Keratinocyte (primary cell): ENCODE measurements at regions not wholly inside any gene's neighbourhood (a gene's known extent, or its start where the extent isn't known, plus 50 kb on each side); places are given as distances from the start of the nearest gene placed in this dataset.
"Not testable (repeated sequence)": the region's sequence is repeated elsewhere in the genome, so short reads cannot be mapped to it uniquely, and the experiment has no call there.

Experiments used
- DNase-seq: peaks from one replicate; pipeline ENCODE4 v3.0.0-alpha.2; 2011; ENCODE audit warnings: low read depth, missing footprints, low spot score
- FAIRE-seq: peaks from 2 replicates; lab custom pipeline; 2011; peaks lifted over from hg19 to GRCh38; lab: Jason Lieb, UNC
- H2AFZ ChIP-seq: 2 replicates; pipeline ENCODE4 v1.6.0; 2012; ENCODE audit warnings: low read length, control low read depth, inconsistent platforms; ENCODE audit not compliant: control insufficient read depth
- H3K27ac ChIP-seq: 2 replicates; pipeline ENCODE4 v1.5.1; 2011; ENCODE audit warnings: low read length; ENCODE audit not compliant: control insufficient read depth, insufficient read depth
- H3K27me3 ChIP-seq: 3 replicates; pipeline ENCODE4 v1.6.0; 2011; ENCODE audit warnings: low read length; ENCODE audit not compliant: control insufficient read depth, insufficient read depth; ENCODE audit errors: extremely low read depth
- H3K36me3 ChIP-seq, 2 experiments: 2 replicates in 1 of 2; 3 replicates in 1 of 2; pipeline ENCODE4 v1.5.1; 2011; ENCODE audit warnings: low read length in 2 of 2, mild to moderate bottlenecking in 1 of 2; ENCODE audit not compliant: control insufficient read depth in 2 of 2, insufficient read depth in 2 of 2; ENCODE audit errors: extremely low read depth in 1 of 2
- H3K4me1 ChIP-seq: 3 replicates; pipeline ENCODE4 v1.5.1; 2011; ENCODE audit warnings: low read length; ENCODE audit not compliant: control insufficient read depth, insufficient read depth; ENCODE audit errors: extremely low read depth
- H3K4me2 ChIP-seq: 3 replicates; pipeline ENCODE4 v1.6.0; 2011; ENCODE audit warnings: low read depth, low read length; ENCODE audit not compliant: control insufficient read depth, insufficient read depth; ENCODE audit errors: extremely low read depth
- H3K4me3 ChIP-seq, 3 experiments: fragments of 200-600 bp in 1 of 3; sonication (generic) in 1 of 3; 2 replicates in 2 of 3; 3 replicates in 1 of 3; pipeline ENCODE4 v1.5.1; 2011 to 2016; ENCODE audit warnings: low read length in 3 of 3, mild to moderate bottlenecking in 3 of 3, control low read depth in 2 of 3, inconsistent platforms in 1 of 3, low read depth in 1 of 3, mixed read lengths in 1 of 3, mixed run types in 1 of 3, moderate library complexity in 1 of 3; ENCODE audit not compliant: control insufficient read depth in 2 of 3, insufficient read depth in 2 of 3; ENCODE audit errors: extremely low read depth in 1 of 3
- H3K79me2 ChIP-seq: 2 replicates; pipeline ENCODE4 v1.6.0; 2012; ENCODE audit warnings: low read length; ENCODE audit not compliant: control insufficient read depth, insufficient read depth
- H3K9ac ChIP-seq: 3 replicates; pipeline ENCODE4 v1.6.0; 2011; ENCODE audit warnings: low read length; ENCODE audit not compliant: control insufficient read depth, insufficient read depth; ENCODE audit errors: extremely low read depth
- H3K9me1 ChIP-seq: 3 replicates; pipeline ENCODE4 v1.6.0; 2011; ENCODE audit warnings: low read length; ENCODE audit not compliant: control insufficient read depth, insufficient read depth; ENCODE audit errors: extremely low read depth
- H3K9me3 ChIP-seq: 2 replicates; pipeline ENCODE4 v1.5.1; 2012; ENCODE audit warnings: low read depth, low read length; ENCODE audit not compliant: control insufficient read depth
- H4K20me1 ChIP-seq: 3 replicates; pipeline ENCODE4 v1.6.0; 2011; ENCODE audit warnings: low read length; ENCODE audit not compliant: control insufficient read depth, insufficient read depth; ENCODE audit errors: extremely low read depth
- CTCF ChIP-seq, 3 experiments: IDR thresholded peaks in 1 of 3; conservative IDR thresholded peaks in 1 of 3; optimal IDR thresholded peaks in 1 of 3; 2 replicates in 2 of 3; 3 replicates in 1 of 3; pipeline versions ENCODE3 to v1.5.1; 2011; ENCODE audit warnings: low read length in 3 of 3, mild to moderate bottlenecking in 3 of 3, moderate library complexity in 2 of 3, control low read depth in 1 of 3, inconsistent platforms in 1 of 3; ENCODE audit not compliant: insufficient read depth in 2 of 3; ENCODE audit errors: extremely low read depth in 1 of 3
- EZH2 ChIP-seq: IDR thresholded peaks from one replicate; pipeline ENCODE4 v1.6.1; 2012; ENCODE audit warnings: inconsistent platforms, mild to moderate bottlenecking, low read length, moderate library complexity
- dilution Hi-C: fragments of 300-500 bp; cut with MboI; formaldehyde crosslinking; loops from one replicate; pipeline ENCODE4 v1.7.0; 2020; ENCODE audit warnings: low sequenced_read_pairs; ENCODE audit not compliant: extremely low pct_ligation_motif_present

- no peaks in the 10 kb centered on the region for H3K9me3 ChIP-seq
- H3K9me1 ChIP-seq: no peaks in the 10 kb centered on the region
- no peaks in the 10 kb centered on the region for H3K4me1 ChIP-seq
- H3K4me2 ChIP-seq: no peak overlapping the region
- FAIRE-seq (no peak), DNase-seq (no peak)
- H3K4me3 ChIP-seq: no peak overlapping the region
- no peaks in the 10 kb centered on the region for H3K79me2 ChIP-seq
- no peak for TF ChIP-seq EZH2
- TF ChIP-seq CTCF (optimal IDR thresholded peaks at IDR 0.05 in 1 of 3, IDR thresholded peaks at IDR 0.05 in 1 of 3, conservative IDR thresholded peaks at IDR 0.05 in 1 of 3; ENCODE audit: extremely low read depth in 1 of 3, insufficient read depth in 2 of 3, low read length in 3 of 3): no peak
- H3K36me3 ChIP-seq: no peaks in the 10 kb centered on the region
- dilution Hi-C loops: no loop called here
- H3K27me3 ChIP-seq: no peaks in the 10 kb centered on the region
- no peak overlapping the region for H3K27ac ChIP-seq
- no peak overlapping the region for H2AFZ ChIP-seq
- no peak overlapping the region for H3K9ac ChIP-seq
- no peaks in the 10 kb centered on the region for H4K20me1 ChIP-seq
These were observed 190.4 kb downstream of the MC4R start for GRCh38 chr18:60182223-60182622.

- no peaks in the 10 kb centered on the region for H3K79me2 ChIP-seq
- H3K9me1 ChIP-seq: no peaks in the 10 kb centered on the region
- dilution Hi-C loops: no loop called here
- no peak overlapping the region for H3K4me2 ChIP-seq
- no peak for TF ChIP-seq EZH2
- no peak for TF ChIP-seq CTCF (optimal IDR thresholded peaks at IDR 0.05 in 1 of 3, IDR thresholded peaks at IDR 0.05 in 1 of 3, conservative IDR thresholded peaks at IDR 0.05 in 1 of 3; ENCODE audit: extremely low read depth in 1 of 3, insufficient read depth in 2 of 3, low read length in 3 of 3)
- H3K36me3 ChIP-seq: no peaks in the 10 kb centered on the region
- no peaks in the 10 kb centered on the region for H4K20me1 ChIP-seq
- H3K4me3 ChIP-seq: no peak overlapping the region
- no peak for FAIRE-seq
- no peaks in the 10 kb centered on the region for H3K4me1 ChIP-seq
- no peak for DNase-seq
- no peaks in the 10 kb centered on the region for H3K27me3 ChIP-seq
- no peaks in the 10 kb centered on the region for H3K9me3 ChIP-seq
- H3K27ac ChIP-seq: no peak overlapping the region
- H2AFZ ChIP-seq: no peak overlapping the region
- no peak overlapping the region for H3K9ac ChIP-seq
These were observed 191.9 kb downstream of the MC4R start for GRCh38 chr18:60180671-60181070.

GRCh38 chr18:60178224-60178623, 194.4 kb downstream of the MC4R start:
- FAIRE-seq, H3K9me1 ChIP-seq, H3K9ac ChIP-seq, H2AFZ ChIP-seq, H4K20me1 ChIP-seq, H3K4me3 ChIP-seq, H3K79me2 ChIP-seq, H3K4me2 ChIP-seq, H3K27me3 ChIP-seq, H3K27ac ChIP-seq, H3K36me3 ChIP-seq, H3K9me3 ChIP-seq, dilution Hi-C loops, H3K4me1 ChIP-seq, DNase-seq: not testable (repeated sequence)
